ENCODE measurements at regions not wholly inside any gene's neighbourhood (a gene's known extent, or its start where the extent isn't known, plus 50 kb on each side); places are given as distances from the start of the nearest gene placed in this dataset.

- no peak for TF ChIP-seq POLR2A (IDR thresholded peaks at IDR 0.05; ENCODE audit: low read length)
- TF ChIP-seq GATA1 (IDR thresholded peaks at IDR 0.05; ENCODE audit: low read depth, low read length), result no peak
Measured at GRCh38 chr4:100827756-100828155, 309.9 kb upstream of the EMCN start.

Data from erythroblast (primary cell).